ENCODE measurements at regions not wholly inside any gene's neighbourhood (a gene's known extent, or its start where the extent isn't known, plus 50 kb on each side); places are given as distances from the start of the nearest gene placed in this dataset.

DNA sequence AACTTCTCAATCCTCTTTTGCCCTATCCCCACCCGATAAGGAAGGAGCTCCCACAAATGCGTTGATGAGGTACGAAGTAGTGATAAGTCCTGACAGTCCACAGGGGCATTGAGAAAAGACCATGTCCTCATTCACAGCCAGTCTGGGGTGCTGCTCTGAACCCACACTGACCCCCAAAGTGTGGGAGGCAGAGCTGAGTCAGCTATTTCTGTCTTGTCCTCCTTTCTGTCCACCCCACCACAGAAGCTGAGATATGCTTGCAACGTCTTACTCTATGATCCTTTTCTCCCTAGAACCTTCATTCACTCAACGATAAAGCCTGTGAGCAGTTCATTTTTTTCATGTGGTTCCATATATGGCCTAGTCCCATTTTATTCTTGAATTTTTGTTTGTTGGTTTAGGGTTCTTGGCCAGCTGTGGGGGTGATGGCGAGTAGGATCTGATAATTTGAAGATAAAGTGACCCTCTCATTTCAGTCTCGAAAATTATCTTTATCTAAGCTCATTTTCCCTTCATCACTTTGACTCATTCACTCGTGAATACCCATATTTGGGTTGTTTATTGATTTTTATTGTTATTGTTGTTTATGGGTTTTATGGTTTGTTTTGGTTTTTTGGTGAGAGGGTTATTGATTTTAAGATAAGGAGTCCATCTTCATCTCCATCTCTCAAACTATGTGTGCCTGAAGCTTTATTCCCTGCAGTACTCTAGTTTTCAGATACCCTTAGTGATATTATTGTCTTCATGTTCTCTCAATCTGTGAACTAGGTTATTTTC lies 58.5 kb upstream of the ZNF366 start:
- TF ChIP-seq, protein P1, sequence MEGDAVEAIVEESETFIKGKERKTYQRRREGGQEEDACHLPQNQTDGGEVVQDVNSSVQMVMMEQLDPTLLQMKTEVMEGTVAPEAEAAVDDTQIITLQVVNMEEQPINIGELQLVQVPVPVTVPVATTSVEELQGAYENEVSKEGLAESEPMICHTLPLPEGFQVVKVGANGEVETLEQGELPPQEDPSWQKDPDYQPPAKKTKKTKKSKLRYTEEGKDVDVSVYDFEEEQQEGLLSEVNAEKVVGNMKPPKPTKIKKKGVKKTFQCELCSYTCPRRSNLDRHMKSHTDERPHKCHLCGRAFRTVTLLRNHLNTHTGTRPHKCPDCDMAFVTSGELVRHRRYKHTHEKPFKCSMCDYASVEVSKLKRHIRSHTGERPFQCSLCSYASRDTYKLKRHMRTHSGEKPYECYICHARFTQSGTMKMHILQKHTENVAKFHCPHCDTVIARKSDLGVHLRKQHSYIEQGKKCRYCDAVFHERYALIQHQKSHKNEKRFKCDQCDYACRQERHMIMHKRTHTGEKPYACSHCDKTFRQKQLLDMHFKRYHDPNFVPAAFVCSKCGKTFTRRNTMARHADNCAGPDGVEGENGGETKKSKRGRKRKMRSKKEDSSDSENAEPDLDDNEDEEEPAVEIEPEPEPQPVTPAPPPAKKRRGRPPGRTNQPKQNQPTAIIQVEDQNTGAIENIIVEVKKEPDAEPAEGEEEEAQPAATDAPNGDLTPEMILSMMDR (IDR thresholded peaks at IDR 0.05): no peak
- H3K4me3 ChIP-seq: no peak overlapping the region
- DNase-seq (no peak), ATAC-seq (no peak)
- H3K9me3 ChIP-seq: no peaks in the 10 kb centered on the region
- H3K36me3 ChIP-seq (ENCODE audit: low read depth): no peaks in the 10 kb centered on the region
- intact Hi-C loops (cut with DNase I, micrococcal nuclease): no loop called here
- H3K4me1 ChIP-seq (ENCODE audit: low read depth): no peaks in the 10 kb centered on the region

DNA sequence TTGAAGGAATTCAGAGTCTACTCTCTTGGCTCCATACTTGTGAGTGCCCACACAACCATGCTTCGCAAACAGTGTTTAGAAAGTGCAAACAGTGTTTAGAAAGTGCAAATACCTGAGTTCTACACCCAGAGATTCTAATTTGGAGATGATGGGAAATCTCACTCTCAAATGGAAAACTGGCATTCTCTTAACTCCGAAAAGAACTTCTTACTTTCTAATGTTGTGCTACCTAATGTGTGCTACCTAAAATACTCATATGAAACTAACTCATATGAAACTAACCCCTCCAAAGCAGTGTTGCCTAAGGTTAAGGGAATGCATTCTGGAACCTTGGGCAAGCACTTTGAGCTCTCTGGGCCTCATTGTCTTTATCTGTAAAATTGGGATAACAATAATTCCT lies 55.5 kb upstream of the ZNF366 start:
- Histone ChIP-seq H3K36me3 (ENCODE audit: low read depth) (no peaks in the 10 kb centered on the region), H3K4me3 (no peak overlapping the region), H3K4me1 (ENCODE audit: low read depth) (no peaks in the 10 kb centered on the region), H3K9me3 (no peaks in the 10 kb centered on the region)
- ATAC-seq: no peak
- intact Hi-C loops (cut with DNase I, micrococcal nuclease): no loop called here
- TF ChIP-seq, protein P1 (IDR thresholded peaks at IDR 0.05): no peak
- no peak for DNase-seq

DNA sequence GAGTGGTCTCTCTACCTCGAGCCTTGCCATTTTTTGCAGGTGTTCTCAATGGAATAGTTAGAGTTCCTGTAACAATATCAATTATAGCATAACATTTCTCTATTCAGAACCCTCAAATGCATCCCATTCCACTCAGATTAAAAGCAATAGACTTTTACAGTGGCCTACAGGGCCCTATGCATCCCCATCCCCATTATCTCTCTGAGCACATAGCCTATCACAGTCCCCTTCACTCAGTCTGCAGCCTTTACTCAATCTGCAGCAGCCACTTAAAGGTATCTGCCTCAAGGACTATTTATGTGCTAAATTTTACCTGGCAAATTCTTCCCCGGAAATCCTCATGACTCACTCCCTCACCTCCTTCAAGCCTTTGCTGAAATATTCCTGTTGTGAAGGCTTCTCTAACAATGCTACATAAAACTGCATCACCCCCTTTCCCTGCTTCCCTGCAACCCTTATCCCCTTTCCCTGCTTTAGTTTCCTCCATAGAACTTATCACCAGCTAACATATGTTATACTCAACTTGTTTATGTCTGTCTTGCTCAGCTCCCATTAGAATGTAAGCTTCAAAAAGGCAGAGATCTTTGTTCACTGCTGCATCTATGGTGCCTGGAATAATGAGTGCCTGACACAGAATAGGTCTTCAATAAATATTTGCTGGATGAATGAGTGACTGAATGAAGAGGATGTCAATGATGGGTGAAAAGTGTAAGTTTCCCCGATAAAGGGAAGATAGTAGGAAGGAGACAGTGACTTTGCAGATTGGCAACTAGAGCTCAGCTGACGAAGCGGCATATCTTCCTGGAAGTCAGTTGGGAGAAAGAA lies 54.1 kb upstream of the ZNF366 start:
- DNase-seq: no peak
- intact Hi-C loops (cut with DNase I, micrococcal nuclease): no loop called here
- no peak overlapping the region for H3K4me3 ChIP-seq
- no peaks in the 10 kb centered on the region for H3K4me1 ChIP-seq (ENCODE audit: low read depth)
- H3K9me3 ChIP-seq: no peaks in the 10 kb centered on the region
- TF ChIP-seq, protein P1 (IDR thresholded peaks at IDR 0.05): no peak
- no peaks in the 10 kb centered on the region for H3K36me3 ChIP-seq (ENCODE audit: low read depth)
- no peak for ATAC-seq

DNA sequence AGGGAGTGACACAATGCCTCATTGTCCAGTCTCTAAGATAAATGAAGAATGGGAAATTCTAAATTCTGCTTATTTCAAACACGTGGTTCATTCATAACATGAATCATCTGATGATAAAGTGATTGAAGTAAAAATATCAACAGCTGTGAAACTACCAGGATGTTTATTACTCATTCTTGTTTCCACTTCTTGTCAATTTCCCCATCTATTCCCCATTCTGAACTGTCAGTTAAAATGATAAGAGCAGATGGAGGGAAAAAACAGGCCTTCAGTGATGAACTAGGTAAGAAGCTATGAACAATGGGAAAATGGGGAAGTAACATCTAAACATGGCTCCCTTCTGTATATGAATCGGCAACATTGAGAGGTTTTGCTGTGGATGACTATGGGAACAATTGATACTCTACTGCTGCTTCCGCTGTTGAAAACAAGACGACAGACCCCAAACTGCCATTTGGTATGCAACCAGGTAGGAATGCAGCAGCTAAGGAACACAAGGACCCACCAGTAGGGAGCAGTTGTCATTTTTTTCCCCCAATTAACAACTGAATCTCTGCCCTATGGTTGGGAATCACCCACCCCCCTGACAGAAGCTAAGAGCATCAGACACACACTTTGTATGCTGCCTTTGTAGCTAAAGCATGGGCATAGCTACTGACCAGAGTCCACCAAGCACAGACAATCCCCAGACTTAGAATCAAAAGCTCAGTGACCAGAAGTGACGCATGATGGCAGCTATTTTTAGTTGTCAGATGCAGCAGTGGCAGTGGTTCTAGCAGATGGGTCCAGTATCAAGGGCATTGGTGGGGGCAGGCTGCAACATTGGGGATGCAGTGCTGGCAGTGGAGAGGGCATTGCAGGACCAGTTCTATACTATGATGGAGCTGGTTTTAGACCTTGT lies 52.9 kb upstream of the ZNF366 start:
- ATAC-seq (no peak), DNase-seq (no peak)
- H3K9me3 ChIP-seq: no peaks in the 10 kb centered on the region
- H3K36me3 ChIP-seq (ENCODE audit: low read depth): no peaks in the 10 kb centered on the region
- H3K4me3 ChIP-seq: no peak overlapping the region
- TF ChIP-seq, protein P1 (IDR thresholded peaks at IDR 0.05): no peak
- no peaks in the 10 kb centered on the region for H3K4me1 ChIP-seq (ENCODE audit: low read depth)
- intact Hi-C loops (cut with DNase I, micrococcal nuclease): no loop called here

DNA sequence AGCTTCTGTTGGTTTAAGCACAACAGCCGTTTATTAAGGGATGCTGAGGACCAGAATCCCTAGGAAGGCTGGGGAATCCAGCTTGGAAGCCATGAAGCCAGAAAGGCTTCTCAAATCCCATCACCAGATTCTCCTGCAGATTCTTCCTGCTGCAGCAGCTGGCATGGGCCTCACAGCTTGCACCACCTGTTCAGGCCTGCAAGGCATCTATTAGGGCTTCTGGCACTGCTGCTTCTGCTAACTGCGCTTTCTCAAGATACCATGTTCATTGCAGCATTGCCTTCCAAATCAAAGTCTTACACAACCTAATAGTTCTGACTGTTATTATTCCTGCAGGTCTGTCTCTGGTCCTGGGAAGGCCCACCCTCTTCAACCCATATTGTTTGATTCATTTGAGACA lies 51.2 kb upstream of the ZNF366 start:
- Histone ChIP-seq H3K4me3 (no peak overlapping the region), H3K36me3 (ENCODE audit: low read depth) (no peaks in the 10 kb centered on the region), H3K4me1 (ENCODE audit: low read depth) (no peaks in the 10 kb centered on the region), H3K9me3 (no peaks in the 10 kb centered on the region)
- TF ChIP-seq, protein P1 (IDR thresholded peaks at IDR 0.05): no peak
- intact Hi-C loops (cut with DNase I, micrococcal nuclease): no loop called here
- DNase-seq: no peak
- no peak for ATAC-seq
